ENCODE measurements at regions not wholly inside any gene's neighbourhood (a gene's known extent, or its start where the extent isn't known, plus 50 kb on each side); places are given as distances from the start of the nearest gene placed in this dataset.

DNA sequence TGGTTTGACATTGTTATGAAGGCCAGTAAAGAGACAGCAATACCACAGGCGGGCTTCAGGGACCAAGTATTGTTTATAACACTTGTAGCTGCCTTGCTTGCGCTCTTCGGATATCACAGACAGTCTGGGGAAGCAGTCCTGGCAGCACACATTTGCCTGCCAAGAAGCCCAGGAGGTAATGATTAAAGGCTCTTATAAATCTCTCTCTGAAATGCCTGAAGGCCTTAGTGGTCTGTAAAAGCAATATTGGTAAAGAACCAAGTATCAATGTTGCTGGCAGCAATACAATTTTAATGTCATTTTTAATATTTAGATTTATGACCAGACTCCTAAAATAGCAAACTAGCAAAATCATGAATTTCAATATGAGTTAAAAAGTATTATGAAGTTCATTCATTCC lies 1312.4 kb downstream of the PCDH9 start:
- no peak for ATAC-seq (ENCODE audit: poor library complexity)
- intact Hi-C loops (cut with DNase I) = no loop called here
- no peak for DNase-seq

DNA sequence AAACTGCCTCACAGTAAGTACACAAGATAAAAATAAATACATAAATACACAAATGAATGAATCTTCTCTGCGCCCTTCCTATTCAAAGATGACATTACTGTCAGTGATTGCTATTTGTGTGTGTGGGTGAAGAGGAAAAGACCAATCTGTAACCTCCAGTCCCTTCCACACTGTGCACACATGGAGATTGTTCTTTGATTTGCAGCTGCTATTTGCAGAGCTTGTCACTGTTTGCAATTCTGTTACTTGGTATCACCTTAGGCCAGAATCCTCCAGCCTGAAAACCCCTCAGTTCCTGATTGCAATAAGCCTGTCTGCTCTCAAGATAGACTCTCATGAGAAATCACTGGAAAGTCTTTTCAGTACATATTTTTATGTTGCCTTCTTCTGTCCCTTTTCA lies 1314.9 kb downstream of the PCDH9 start:
- ATAC-seq (ENCODE audit: poor library complexity) (no peak), DNase-seq (no peak)
- intact Hi-C loops (cut with DNase I) = no loop called here

DNA sequence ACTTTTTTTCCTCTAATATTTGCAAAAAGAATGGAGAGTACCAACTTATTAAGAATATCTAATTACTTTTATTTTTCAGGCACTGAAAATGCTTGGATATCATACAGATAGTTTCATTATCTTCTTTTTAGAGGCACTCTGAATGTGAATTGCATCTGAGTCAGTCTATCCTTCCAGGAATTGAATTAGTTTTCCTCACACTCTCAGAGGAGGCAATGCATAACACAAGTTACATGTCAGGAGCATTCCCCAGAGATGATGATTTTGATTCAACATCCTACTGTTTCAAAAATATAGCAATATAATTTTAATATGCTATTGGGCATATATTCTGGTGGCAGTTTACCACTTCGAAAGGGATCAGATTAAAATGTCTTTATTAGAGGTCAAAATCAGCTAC lies 1315.4 kb downstream of the PCDH9 start:
- no peak for ATAC-seq (ENCODE audit: poor library complexity)
- intact Hi-C loops (cut with DNase I) = no loop called here
- no peak for DNase-seq

DNA sequence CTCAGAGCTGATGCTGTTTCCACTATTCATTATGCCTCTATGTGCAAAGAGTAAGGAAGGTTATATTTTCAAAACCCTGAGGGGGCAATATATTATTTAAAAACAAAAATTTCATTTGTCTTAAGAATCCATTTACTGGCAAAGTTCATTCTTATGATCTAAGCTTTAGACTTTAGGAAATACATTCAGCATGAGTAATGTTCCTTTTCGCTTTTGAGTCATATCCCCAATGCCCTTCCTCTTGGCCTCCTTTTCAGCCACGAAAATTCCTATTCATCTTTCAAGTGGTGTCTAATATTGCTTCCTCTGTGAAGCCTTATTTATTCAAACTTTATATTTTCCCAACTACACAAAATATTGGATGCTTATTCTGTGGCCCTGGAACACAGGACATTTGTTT lies 1317.0 kb downstream of the PCDH9 start:
- peak; percentile 81 for ATAC-seq (ENCODE audit: poor library complexity)
- no peak for DNase-seq
- intact Hi-C loops (cut with DNase I) = no loop called here

DNA sequence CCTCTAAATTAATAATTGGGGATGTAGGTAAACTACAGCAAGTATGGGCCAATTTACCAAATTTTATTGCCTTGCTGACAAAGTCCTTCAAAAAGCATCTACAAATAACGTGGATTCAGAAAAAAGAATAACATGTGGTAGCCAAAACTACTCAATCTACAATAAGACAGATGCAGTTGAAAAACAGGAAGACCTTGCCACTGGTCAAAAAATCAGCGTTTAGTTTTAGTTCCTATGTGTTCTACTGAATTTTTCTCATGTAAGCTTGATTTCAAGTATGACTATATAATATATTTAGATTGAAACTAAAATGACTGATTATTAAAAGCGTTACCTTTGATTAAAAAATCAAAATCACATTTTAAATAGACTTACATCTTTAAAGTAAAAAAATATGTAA lies 1317.6 kb downstream of the PCDH9 start:
- intact Hi-C loops (cut with DNase I) = no loop called here
- no peak for DNase-seq

DNA sequence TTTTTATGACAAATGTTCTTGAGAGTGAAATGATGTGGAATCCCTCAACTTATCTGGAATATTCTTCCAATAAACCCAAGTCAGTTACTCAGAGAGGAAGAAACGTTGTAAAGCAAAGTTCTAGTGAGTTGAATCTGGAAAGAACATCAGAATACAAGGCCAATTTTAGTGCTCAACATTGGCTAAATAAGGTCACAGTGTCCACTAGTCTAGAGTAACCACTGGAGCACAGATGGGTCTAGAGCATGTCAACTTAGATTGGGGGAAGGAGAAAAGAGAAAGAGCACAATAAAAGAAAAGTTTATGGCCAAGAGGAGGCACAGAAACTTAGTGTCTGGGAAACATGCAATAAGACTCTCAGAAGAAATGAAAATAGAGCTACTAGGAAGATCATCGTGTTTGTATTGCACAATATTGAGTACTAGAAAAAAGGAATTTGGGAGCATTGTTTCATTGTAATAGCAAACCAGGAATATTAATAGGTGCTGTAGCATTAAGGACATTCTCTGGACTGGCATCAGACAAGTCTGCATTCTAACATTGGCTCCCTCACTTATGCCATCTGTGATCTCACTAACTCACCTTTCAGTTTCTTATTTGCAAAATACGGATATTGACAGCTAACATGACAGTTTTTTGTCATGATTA lies 1318.5 kb downstream of the PCDH9 start:
- intact Hi-C loops (cut with DNase I) = no loop called here

More for the DNA sequence above, 1317.6 kb downstream of the PCDH9 start:
- ATAC-seq (ENCODE audit: poor library complexity) = no peak

DNA sequence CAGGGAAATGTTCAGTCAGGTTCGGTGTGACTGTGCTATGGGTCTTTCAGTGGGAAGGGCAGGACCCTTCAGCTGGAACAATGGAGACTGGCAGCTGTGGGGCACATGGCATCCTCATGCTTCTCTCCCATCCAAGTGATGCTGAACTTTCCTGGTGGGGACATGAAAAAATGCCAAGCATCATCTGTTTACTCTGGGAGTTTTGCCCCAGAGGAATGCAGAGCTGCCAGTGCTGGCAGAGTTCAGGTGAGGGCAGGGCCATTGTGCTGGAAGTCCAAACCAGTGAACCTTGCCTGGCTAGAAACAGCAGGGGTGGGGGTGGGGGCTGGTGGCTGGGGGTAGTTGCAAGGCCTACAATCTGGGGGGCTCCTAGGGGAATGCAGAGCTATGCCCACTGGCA lies 1320.6 kb downstream of the PCDH9 start:
- DNase-seq (no peak), ATAC-seq (ENCODE audit: poor library complexity) (no peak)
- intact Hi-C loops (cut with DNase I) = no loop called here

More for the DNA sequence above, 1318.5 kb downstream of the PCDH9 start:
- peak; percentile 43 for ATAC-seq (ENCODE audit: poor library complexity)
- no peak for DNase-seq

DNA sequence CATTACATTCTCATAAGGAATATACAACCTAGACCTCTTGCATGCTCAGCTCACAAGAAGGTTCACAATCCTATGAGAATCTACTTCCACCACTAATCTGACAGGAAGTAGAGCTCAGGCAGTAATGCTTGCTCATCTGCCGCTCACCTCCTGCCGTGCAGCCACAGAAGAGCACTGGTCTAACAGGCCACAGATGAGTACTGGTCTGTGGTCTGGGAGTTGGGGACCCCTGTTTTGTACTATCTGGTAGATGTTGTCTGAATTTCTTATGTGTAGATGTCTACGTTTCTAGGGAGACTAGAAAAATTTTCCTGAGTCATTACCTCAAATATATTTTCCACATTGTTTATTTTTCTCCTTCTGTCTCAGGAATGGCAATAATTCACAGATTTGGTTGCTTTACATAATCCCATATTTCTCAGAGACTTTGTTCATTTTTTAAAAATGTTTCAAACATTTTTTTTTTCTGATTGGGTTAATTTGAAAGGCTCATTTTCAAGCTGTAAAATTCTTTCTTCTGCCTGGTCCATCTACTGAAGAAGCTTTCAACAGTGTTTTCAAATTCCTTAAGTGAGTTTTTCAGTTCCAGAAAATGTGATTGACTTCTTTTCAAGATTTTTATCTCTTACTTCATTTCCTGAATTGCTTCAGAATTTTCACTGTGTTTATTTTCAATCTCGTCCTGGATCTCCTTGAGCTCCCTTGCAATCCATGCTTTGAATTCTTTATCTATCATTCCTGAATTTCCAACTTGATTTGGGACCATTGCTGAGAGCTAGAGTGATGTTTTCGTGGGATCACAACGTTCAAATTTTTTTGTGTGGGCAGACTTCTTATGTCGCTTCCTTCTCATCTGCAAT lies 1322.2 kb downstream of the PCDH9 start:
- no peak for DNase-seq
- intact Hi-C loops (cut with DNase I) = no loop called here
- ATAC-seq (ENCODE audit: poor library complexity) = no peak

DNA sequence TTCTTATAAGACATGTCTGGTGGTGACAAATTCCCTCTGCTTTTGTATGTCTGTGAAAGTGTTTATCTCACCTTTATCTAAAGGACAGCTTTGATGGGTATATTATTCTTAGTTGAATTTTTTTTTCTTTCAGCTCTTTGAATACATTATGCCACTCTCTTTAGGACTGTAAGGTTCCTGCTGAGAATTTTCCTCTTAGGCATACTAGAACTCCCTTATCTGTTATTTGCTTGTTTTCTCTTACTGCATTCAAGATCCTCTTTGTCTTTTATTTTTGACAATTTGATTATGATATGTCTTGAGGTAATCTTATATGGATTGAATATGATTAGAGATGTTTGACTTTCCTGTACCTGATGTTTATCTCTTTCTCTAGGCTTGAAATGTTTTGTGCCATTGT lies 1328.4 kb downstream of the PCDH9 start:
- no peak for ATAC-seq (ENCODE audit: poor library complexity)
- intact Hi-C loops (cut with DNase I) = no loop called here
- no peak for DNase-seq

DNA sequence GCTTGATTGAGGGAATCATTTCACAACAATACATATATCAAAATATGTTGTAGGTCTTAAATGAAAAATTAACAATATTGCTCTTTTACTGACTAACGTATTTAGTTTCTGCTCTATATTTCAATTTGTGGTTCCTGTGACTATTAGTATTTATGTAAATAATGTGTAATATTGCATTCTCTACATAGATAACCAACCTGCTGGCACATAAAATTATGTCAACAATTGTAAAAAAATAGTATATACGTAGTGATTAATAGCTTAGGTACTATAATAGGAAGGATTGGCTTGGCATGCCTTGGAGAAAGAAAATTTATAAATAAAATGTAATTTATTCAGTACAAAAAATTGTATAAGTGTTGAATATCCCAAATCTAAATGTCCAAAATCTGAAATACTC lies 1336.1 kb downstream of the PCDH9 start:
- intact Hi-C loops (cut with DNase I) = no loop called here
- no peak for ATAC-seq (ENCODE audit: poor library complexity)

DNA sequence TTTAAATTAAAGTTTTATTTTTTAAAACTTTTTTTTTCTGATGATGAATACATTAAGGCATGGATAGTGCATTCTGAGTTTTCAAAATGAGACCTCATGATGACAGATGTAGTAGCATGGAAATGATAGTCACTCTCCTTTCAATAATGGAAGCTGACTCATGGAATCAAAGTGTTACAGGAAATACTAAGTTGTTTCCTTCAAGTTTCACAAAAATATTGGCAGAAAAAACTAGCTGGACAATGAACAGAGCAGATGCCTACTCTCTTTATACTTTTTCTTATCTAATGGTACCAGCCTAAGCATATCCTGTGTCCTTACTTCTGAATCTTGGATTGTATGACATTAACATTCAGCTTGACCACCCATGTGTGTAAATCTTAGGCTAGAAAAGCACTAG lies 1337.3 kb downstream of the PCDH9 start:
- intact Hi-C loops (cut with DNase I) = no loop called here
- no peak for DNase-seq
- no peak for ATAC-seq (ENCODE audit: poor library complexity)

More for the DNA sequence above, 1336.1 kb downstream of the PCDH9 start:
- DNase-seq = no peak

DNA sequence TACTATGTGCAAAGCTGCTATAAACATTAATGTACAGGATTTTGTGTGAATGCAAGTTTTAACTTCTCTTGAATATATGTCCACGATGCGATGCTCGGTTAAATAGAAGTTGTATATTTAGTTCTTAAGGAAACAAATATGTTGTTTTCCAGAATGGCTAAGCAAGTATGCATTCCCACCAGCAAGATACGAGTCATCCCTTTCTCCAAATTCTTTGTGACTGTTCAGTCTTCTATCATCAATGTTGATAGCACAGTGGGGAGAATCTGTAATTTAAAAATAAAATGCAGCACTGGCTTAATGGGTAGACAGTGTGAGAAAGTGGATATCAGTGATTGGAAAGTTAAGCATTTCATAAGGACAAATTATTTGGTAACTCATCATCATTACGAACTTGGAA lies 1340.8 kb downstream of the PCDH9 start:
- ATAC-seq (ENCODE audit: poor library complexity) (no peak), DNase-seq (no peak)
- intact Hi-C loops (cut with DNase I) = no loop called here

DNA sequence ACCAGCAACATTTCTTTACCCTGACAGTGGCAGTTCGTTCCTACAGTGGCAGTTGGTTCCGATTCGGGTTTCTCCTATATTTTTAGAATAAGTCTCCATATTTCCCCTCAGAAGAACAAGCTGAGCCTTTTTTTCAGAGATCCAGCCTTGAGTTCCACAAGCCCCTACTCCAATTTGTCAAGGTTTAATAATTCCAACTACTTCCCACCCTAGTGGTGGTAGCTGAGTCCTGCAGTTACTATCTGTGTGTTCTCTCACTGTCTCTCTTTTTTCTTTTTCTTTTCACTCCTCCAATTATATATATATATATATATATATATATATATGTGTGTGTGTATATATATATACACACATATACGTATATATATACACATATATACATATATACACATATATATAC lies 1347.3 kb downstream of the PCDH9 start:
- intact Hi-C loops (cut with DNase I) = no loop called here

DNA sequence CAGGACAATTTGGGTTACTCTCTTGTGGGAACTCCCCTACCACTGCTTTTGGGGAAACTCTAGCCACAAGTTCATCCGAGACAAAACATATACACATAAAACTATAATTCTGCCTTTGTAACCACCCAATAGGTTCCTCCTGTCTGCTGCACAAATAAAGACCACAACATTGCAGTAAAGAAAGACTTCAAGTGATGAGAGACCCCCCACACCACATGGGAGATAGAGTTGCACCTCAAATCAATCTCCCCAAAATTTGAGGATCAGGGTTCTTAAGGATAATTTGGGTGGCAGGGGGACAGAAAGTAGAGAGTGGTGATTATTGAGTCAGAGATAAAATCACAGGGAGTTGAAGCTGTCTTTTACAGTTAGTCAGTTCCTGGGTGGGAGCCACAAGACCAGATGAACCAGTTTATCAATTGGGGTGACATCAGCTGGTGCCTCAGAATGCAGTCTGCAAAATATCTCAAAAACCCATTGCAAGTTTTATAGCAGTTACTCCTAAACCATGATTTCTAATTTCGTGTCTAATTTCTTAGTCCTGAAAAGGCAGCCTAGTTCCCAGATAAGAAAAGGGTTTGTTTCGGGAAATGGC lies 1348.5 kb downstream of the PCDH9 start:
- intact Hi-C loops (cut with DNase I) = no loop called here
- ATAC-seq (ENCODE audit: poor library complexity) = no peak
- DNase-seq = no peak

More for the DNA sequence above, 1347.3 kb downstream of the PCDH9 start:
- DNase-seq (no peak), ATAC-seq (ENCODE audit: poor library complexity) (no peak)

DNA sequence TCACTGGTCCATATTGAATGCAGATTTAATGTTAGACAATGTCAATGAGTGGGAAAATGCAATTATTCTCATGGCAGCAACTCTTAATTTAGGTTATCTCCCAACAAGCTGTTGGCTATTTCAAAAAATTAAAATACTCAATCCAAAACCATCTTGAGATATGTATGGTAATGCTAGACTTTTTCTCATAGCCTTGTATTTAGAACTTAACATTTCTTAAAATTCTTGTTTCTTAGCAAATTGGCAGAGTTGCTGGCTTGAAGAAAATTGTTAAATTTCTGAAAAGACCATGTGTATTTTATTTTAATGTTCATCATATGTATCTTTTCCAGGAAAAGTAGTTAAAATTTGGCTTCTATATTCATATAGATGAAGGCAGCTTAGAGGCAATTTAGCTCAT lies 1355.1 kb downstream of the PCDH9 start:
- ATAC-seq (ENCODE audit: poor library complexity) (no peak), DNase-seq (no peak)
- intact Hi-C loops (cut with DNase I) = no loop called here

DNA sequence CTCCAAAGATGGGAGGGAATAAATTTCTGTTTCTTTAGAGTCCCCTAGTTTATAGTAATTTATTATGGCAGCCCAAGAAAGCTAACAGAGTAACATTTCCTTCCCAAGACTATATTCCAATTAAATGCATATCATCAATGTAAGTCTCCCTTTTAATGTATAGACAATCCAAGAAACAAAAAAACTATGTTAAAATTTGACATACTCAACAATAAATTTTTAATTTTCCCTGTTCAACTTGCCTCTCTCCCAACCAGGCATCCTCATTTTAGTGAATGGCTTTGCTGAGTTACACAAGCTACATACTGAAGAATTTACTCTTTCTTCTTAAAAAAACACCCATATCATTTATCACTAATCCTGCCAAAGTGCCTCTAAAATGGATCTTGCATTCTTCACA lies 1357.7 kb downstream of the PCDH9 start:
- DNase-seq = no peak
- intact Hi-C loops (cut with DNase I) = no loop called here
- no peak for ATAC-seq (ENCODE audit: poor library complexity)

DNA sequence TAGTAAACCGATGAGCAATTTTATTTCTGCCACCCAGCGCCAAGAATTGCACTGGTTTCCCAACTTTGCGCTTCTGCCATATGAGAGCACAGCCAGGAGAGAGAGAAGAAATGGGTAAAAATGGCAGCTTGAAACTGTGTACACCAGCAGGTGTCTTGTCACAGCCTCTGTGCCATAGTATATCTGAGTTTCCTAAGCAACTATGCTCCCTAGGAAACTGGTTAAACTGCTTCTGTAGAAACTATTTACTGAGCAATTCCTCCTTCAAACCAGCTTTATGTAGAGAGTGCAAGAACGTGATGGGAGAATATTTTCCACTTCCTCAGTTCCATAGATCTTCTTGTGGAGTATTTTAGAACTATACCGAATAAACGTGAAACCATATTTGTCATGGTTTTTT lies 1361.3 kb downstream of the PCDH9 start:
- intact Hi-C loops (cut with DNase I) = no loop called here
- no peak for ATAC-seq (ENCODE audit: poor library complexity)

DNA sequence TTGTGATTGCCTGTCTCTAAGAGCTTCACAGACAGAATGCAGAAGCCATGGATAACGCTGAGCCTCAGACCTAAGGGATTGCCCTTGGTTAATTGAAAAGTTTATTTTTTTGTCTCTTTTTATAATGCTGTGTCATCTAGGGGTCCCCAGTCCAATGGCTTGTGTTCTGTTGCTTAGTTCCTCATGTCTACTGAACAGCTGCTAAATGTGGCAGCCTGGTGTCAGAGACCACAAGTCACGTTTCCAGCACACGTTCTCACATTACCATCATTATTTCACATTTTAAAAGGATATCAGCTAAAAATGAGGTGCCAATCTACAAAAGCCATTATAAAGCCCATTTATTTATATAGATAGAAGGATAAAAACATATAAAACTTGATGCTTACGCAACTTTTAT lies 1362.0 kb downstream of the PCDH9 start:
- intact Hi-C loops (cut with DNase I) = no loop called here
- no peak for DNase-seq
- no peak for ATAC-seq (ENCODE audit: poor library complexity)

More for the DNA sequence above, 1361.3 kb downstream of the PCDH9 start:
- DNase-seq = no peak

DNA sequence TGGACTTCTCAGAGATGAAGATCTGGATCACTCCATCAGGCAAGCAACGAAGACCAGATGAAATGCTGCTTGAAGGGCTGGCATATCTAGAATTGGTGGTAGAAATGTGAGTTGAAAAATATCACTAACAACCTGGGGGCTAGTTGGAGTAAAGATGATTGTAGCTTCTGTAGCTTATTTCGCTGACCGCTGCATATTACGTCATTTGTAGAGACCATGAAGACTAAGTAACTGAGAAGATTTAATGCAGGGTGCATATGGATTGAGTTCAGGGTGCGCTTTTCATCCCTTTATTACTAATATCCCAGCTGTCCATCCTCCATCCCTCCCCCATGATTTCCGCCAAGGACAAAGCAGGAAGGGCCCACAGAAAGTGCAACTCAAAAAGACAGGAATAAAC lies 1364.0 kb downstream of the PCDH9 start:
- DNase-seq (no peak), ATAC-seq (ENCODE audit: poor library complexity) (no peak)
- intact Hi-C loops (cut with DNase I) = no loop called here

DNA sequence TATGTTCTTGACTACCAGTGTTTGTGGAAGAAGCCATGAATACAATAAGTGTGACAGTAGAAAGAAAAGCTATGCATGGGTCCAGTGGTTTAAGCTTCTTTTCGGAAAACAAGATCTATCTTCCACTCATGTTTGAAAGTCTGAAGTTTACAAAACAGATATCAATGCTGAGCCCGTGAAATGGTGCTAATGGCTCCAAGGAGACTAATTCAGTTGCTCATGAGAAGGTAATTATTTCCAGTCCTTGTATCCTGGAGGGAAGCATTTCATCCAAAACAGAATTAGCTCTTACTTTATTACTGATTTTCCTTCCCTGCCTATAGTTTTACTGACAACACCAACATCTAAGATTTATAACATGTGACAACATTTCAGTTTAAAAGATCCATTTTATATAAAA lies 1364.9 kb downstream of the PCDH9 start:
- DNase-seq (no peak), ATAC-seq (ENCODE audit: poor library complexity) (no peak)
- intact Hi-C loops (cut with DNase I) = no loop called here
